ENCODE measurements at regions not wholly inside any gene's neighbourhood (a gene's known extent, or its start where the extent isn't known, plus 50 kb on each side); places are given as distances from the start of the nearest gene placed in this dataset.

DNA sequence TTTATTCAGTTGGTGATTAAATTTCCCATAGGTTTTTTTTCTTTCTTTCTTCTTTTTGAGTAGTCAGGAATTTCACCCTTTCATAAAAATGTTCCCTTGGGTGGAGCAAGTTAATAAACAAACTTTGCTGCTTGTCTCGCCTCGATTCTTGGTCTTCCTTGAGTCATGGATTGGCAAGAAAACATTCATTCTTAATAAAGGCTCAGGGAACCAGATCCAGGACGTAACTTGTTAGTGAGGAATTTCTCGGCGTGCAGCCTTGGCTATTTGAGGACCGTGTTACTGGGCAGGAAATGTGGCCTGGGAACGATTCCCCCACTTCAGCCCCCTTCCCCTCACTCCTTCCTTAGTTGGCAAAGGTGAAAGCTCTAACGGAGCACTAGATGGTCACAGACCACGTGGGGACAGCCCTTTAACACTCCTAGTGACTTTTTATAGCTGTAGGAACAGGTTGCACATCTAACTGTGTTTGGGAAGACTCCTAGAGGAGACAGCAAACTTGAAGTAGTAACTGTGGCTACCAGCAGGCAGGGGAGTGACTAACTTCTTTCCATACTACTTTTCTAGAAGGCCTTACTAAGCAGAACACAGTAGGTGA is 106.8 kb downstream of the UCHL1 start:
- dilution Hi-C loops (cut with MboI; ENCODE audit: extremely low pct_ligation_motif_present, low sequenced_read_pairs): no loop called here
- FAIRE-seq: no peak

More for the DNA sequence above, 106.8 kb downstream of the UCHL1 start:
- no peak overlapping the region for H3K27ac ChIP-seq (ENCODE audit: insufficient read depth, low read depth, low read length)
- H3K9ac ChIP-seq (replicated peaks; ENCODE audit: extremely low read depth, insufficient read depth, low read length): no peak overlapping the region
- no peaks in the 10 kb centered on the region for H3K9me1 ChIP-seq (replicated peaks; ENCODE audit: control insufficient read depth, extremely low read depth, insufficient read depth, low read length)
- DNase-seq (ENCODE audit: low read depth, low spot score): peak; percentile 83
- no peak overlapping the region for H2AFZ ChIP-seq (ENCODE audit: low read depth, low read length)
- peaks cover 0 to 2% of the 10 kb centered on the region in 2 experiments for H3K36me3 ChIP-seq (ENCODE audit: control insufficient read depth in 2 of 2, extremely low read depth in 1 of 2, insufficient read depth in 2 of 2, low read length in 2 of 2)
- CTCF ChIA-PET: interaction anchor here (0.6 to 1.9 kb wide), 3 partner anchors 104 to 280 kb away, joined by 3 to 6 read pairs (median 4); no protein-coding TSS in a partner anchor
- H3K4me3 ChIP-seq (replicated peaks in 1 of 3; ENCODE audit: insufficient read depth in 1 of 3, low read depth in 1 of 3, low read length in 3 of 3): no peak overlapping the region
- intact Hi-C loops (cut with micrococcal nuclease): loop anchor here (5.0 to 10.0 kb wide), 2 partner anchors 174 to 281 kb away; partner anchors contain the start of gene LIMCH1
- H3K9me3 ChIP-seq (replicated peaks; ENCODE audit: control insufficient read depth, insufficient read depth, low read length): no peaks in the 10 kb centered on the region
- POLR2A ChIA-PET: no interaction called here
- H3K79me2 ChIP-seq (ENCODE audit: control insufficient read depth, insufficient read depth, low read length): no peaks in the 10 kb centered on the region
- peaks cover 11 to 64% of the 10 kb centered on the region in 2 experiments for H3K27me3 ChIP-seq (ENCODE audit: control insufficient read depth in 2 of 2, insufficient read depth in 2 of 2, low read length in 2 of 2)
- TF ChIP-seq GATA2 (IDR thresholded peaks at IDR 0.05; ENCODE audit: insufficient read depth, insufficient read length, low read depth, low read length) (no peak), POLR2AphosphoS5 (IDR thresholded peaks at IDR 0.05; ENCODE audit: insufficient read depth, low read depth, low read length) (no peak), EZH2 (IDR thresholded peaks at IDR 0.05; ENCODE audit: borderline replicate concordance, low read depth, low read length, severe bottlenecking) (no peak), MYC (IDR thresholded peaks at IDR 0.05; ENCODE audit: low read depth, low read length) (no peak), MAX (IDR thresholded peaks at IDR 0.05; ENCODE audit: insufficient read depth, insufficient read length) (no peak), FOS (IDR thresholded peaks at IDR 0.05; ENCODE audit: borderline replicate concordance, insufficient read depth, low read length) (no peak), POLR2A (IDR thresholded peaks at IDR 0.05; ENCODE audit: low read depth, low read length) (no peak), JUN (IDR thresholded peaks at IDR 0.05; ENCODE audit: borderline replicate concordance, insufficient read depth, insufficient read length, low read depth) (no peak)
- TF ChIP-seq, protein P1, sequence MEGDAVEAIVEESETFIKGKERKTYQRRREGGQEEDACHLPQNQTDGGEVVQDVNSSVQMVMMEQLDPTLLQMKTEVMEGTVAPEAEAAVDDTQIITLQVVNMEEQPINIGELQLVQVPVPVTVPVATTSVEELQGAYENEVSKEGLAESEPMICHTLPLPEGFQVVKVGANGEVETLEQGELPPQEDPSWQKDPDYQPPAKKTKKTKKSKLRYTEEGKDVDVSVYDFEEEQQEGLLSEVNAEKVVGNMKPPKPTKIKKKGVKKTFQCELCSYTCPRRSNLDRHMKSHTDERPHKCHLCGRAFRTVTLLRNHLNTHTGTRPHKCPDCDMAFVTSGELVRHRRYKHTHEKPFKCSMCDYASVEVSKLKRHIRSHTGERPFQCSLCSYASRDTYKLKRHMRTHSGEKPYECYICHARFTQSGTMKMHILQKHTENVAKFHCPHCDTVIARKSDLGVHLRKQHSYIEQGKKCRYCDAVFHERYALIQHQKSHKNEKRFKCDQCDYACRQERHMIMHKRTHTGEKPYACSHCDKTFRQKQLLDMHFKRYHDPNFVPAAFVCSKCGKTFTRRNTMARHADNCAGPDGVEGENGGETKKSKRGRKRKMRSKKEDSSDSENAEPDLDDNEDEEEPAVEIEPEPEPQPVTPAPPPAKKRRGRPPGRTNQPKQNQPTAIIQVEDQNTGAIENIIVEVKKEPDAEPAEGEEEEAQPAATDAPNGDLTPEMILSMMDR (IDR thresholded peaks at IDR 0.05; ENCODE audit: extremely low read depth in 1 of 2, insufficient read depth in 1 of 2, low read depth in 1 of 2, low read length in 2 of 2): no peak
- no peak overlapping the region for H3K4me2 ChIP-seq (ENCODE audit: insufficient read depth, low read length)
- BruUV-seq (replicated peaks): no TSS peak
- peaks cover 3% of the 10 kb centered on the region for H3K4me1 ChIP-seq (ENCODE audit: control insufficient read depth, extremely low read depth, insufficient read depth, low read length)
- no peaks in the 10 kb centered on the region for H4K20me1 ChIP-seq (replicated peaks; ENCODE audit: control insufficient read depth, extremely low read depth, insufficient read depth, low read length)

Measured in endothelial cell of umbilical vein (primary cell).